SK-N-SH (cell line): ENCODE measurements at regions not wholly inside any gene's neighbourhood (a gene's known extent, or its start where the extent isn't known, plus 50 kb on each side); places are given as distances from the start of the nearest gene placed in this dataset.

Experiments
- CTCF ChIA-PET: fragments of 300-600, 350-600 bp; formaldehyde crosslinking; extraction: SDS; loops from one replicate; lab custom pipeline; 2021; lab: Yijun Ruan, JAX
- POLR2A ChIA-PET: fragments of 350-600 bp; sonication (Branson Sonifier 250); formaldehyde crosslinking; extraction: SDS; loops from one replicate; lab custom pipeline; 2020; ENCODE audit warnings: antibody characterized with exemption, inconsistent platforms; lab: Yijun Ruan, JAX
- DNase-seq: peaks from one replicate; pipeline ENCODE4 v3.0.0; 2012
- H2AFZ ChIP-seq: fragments of 200-600 bp; sonication (generic); 2 replicates; pipeline ENCODE4 v1.8.1; 2016; ENCODE audit warnings: antibody characterized with exemption, mild to moderate bottlenecking, low read depth
- H3F3A ChIP-seq: fragments of 200-600 bp; sonication (generic); replicated peaks from 2 replicates; pipeline ENCODE3; 2016; ENCODE audit warnings: antibody characterized with exemption, mild to moderate bottlenecking; ENCODE audit not compliant: insufficient read depth
- H3K27ac ChIP-seq, 2 experiments: fragments of 200-500 bp in 1 of 2; fragments of 200-600 bp in 1 of 2; sonication (Bioruptor generic) in 1 of 2; sonication (generic), shearing (Covaris generic) in 1 of 2; 2 replicates each; pipeline versions ENCODE4 v1.5.1 to v1.6.1; 2014 to 2016; ENCODE audit warnings: low read depth in 2 of 2, inconsistent platforms in 1 of 2, low read length in 1 of 2, mild to moderate bottlenecking in 1 of 2, mixed read lengths in 1 of 2
- H3K27me3 ChIP-seq: fragments of 200-600 bp; sonication (generic), shearing (Covaris generic); 2 replicates; pipeline ENCODE4 v1.6.1; 2016; ENCODE audit warnings: mixed run types; ENCODE audit not compliant: insufficient read depth
- H3K36me3 ChIP-seq, 2 experiments: fragments of 200-500 bp in 1 of 2; fragments of 200-600 bp in 1 of 2; sonication (Bioruptor generic) in 1 of 2; sonication (generic) in 1 of 2; replicated peaks in 1 of 2; 2 replicates each; pipeline versions ENCODE3 to v1.5.1; 2014 to 2016; ENCODE audit warnings: low read length in 1 of 2, mild to moderate bottlenecking in 1 of 2; ENCODE audit not compliant: insufficient read depth in 2 of 2, control insufficient read depth in 1 of 2
- H3K4me1 ChIP-seq, 2 experiments: fragments of 200-500 bp in 1 of 2; fragments of 200-600 bp in 1 of 2; sonication (Bioruptor generic) in 1 of 2; sonication (generic), shearing (Covaris generic) in 1 of 2; 2 replicates each; pipeline versions ENCODE4 v1.5.1 to v1.6.1; 2014 to 2016; ENCODE audit warnings: low read depth in 1 of 2, low read length in 1 of 2, mixed run types in 1 of 2; ENCODE audit not compliant: insufficient read depth in 2 of 2, control insufficient read depth in 1 of 2
- H3K4me2 ChIP-seq: fragments of 200-600 bp; sonication (generic), shearing (Covaris generic); 2 replicates; pipeline ENCODE4 v1.6.1; 2017; ENCODE audit warnings: mixed run types
- H3K4me3 ChIP-seq, 2 experiments: fragments of 200-500 bp in 1 of 2; fragments of 200-600 bp in 1 of 2; sonication (Bioruptor generic) in 1 of 2; sonication (generic), shearing (Covaris generic) in 1 of 2; 2 replicates each; pipeline versions ENCODE4 v1.5.1 to v1.8.1; 2014 to 2016; ENCODE audit warnings: low read depth in 2 of 2, inconsistent platforms in 1 of 2, low read length in 1 of 2, mild to moderate bottlenecking in 1 of 2, mixed read lengths in 1 of 2, moderate library complexity in 1 of 2
- H3K79me2 ChIP-seq: fragments of 200-600 bp; sonication (generic); 2 replicates; pipeline ENCODE4 v1.8.1; 2017; ENCODE audit warnings: mild to moderate bottlenecking; ENCODE audit not compliant: insufficient read depth
- H3K9ac ChIP-seq: fragments of 200-600 bp; sonication (generic); 2 replicates; pipeline ENCODE4 v1.6.1; 2017; ENCODE audit warnings: mixed run types
- H3K9me2 ChIP-seq: fragments of 200-600 bp; sonication (generic); 2 replicates; pipeline ENCODE4 v1.6.1; 2017; ENCODE audit warnings: mixed run types
- H3K9me3 ChIP-seq: fragments of 200-600 bp; sonication (generic); 2 replicates; pipeline ENCODE4 v1.6.1; 2017; ENCODE audit warnings: mixed run types, mild to moderate bottlenecking, moderate library complexity
- H4K20me1 ChIP-seq: fragments of 200-600 bp; sonication (generic); 2 replicates; pipeline ENCODE4 v1.6.1; 2017; ENCODE audit warnings: mild to moderate bottlenecking, mixed run types; ENCODE audit not compliant: insufficient read depth
- ELF1 ChIP-seq: IDR thresholded peaks from 2 replicates; pipeline ENCODE4 v1.4.0; 2012
- EZH2phosphoT487 ChIP-seq: fragments of 200-600 bp; sonication (generic); IDR thresholded peaks from 2 replicates; pipeline ENCODE4 v1.6.1; 2017; ENCODE audit warnings: low read depth, mixed run types, mild to moderate bottlenecking, antibody characterized with exemption, moderate library complexity, borderline replicate concordance
- FOSL2 ChIP-seq: IDR thresholded peaks from 2 replicates; pipeline ENCODE4 v1.4.0; 2012; ENCODE audit warnings: low read depth, mild to moderate bottlenecking, moderate library complexity, borderline replicate concordance
- FOXJ3 ChIP-seq: sonication (generic); formaldehyde crosslinking; IDR thresholded peaks from 2 replicates; pipeline ENCODE4 v1.5.1; 2020; ENCODE audit warnings: mild to moderate bottlenecking, missing genetic modification reagents
- FOXM1 ChIP-seq: IDR thresholded peaks from 2 replicates; pipeline ENCODE4 v1.4.0; 2012; ENCODE audit warnings: low read depth, mild to moderate bottlenecking
- GABPA ChIP-seq: IDR thresholded peaks from 2 replicates; pipeline ENCODE4 v1.4.0; 2012; ENCODE audit warnings: low read depth, mild to moderate bottlenecking
- GATA2 ChIP-seq: sonication (generic); formaldehyde crosslinking; IDR thresholded peaks from 2 replicates; pipeline ENCODE4 v1.5.0; 2020; ENCODE audit warnings: mild to moderate bottlenecking, missing genetic modification reagents
- JUND ChIP-seq: IDR thresholded peaks from 2 replicates; pipeline ENCODE4 v1.4.0; 2012
- MEF2A ChIP-seq: IDR thresholded peaks from 2 replicates; pipeline ENCODE4 v1.4.0; 2012; ENCODE audit warnings: low read depth, borderline replicate concordance
- NRF1 ChIP-seq: IDR thresholded peaks from 2 replicates; pipeline ENCODE4 v1.6.1; 2012; ENCODE audit warnings: low read depth, mild to moderate bottlenecking, low read length
- POLR2AphosphoS5 ChIP-seq: IDR thresholded peaks from 2 replicates; pipeline ENCODE4 v1.6.1; 2012; ENCODE audit warnings: low read depth, low read length
- RAD21 ChIP-seq: IDR thresholded peaks from 2 replicates; pipeline ENCODE4 v1.6.1; 2012; ENCODE audit warnings: mild to moderate bottlenecking, low read length
- RCOR1 ChIP-seq: fragments of 150-350 bp; IDR thresholded peaks from 2 replicates; pipeline ENCODE4 v1.6.1; 2017; ENCODE audit warnings: antibody characterized with exemption, low read length
- RXRA ChIP-seq: IDR thresholded peaks from 2 replicates; pipeline ENCODE4 v1.4.0; 2012; ENCODE audit warnings: low read depth, mild to moderate bottlenecking, borderline replicate concordance
- SIN3A ChIP-seq: IDR thresholded peaks from 2 replicates; pipeline ENCODE4 v1.6.1; 2012; ENCODE audit warnings: low read depth, mild to moderate bottlenecking, low read length, moderate library complexity, borderline replicate concordance
- TCF12 ChIP-seq: IDR thresholded peaks from 2 replicates; pipeline ENCODE4 v1.4.0; 2012
- WGBS: methylation state at CpG from one replicate; pipeline ENCODE4 v1.1.6; 2017; ENCODE audit warnings: low lambda C conversion rate; 5-methylcytosine and 5-hydroxymethylcytosine counted together
- TF ChIP-seq, protein P1 (sequence below): IDR thresholded peaks from 2 replicates; pipeline ENCODE4 v1.4.0; 2012; ENCODE audit warnings: low read depth, borderline replicate concordance
- TF ChIP-seq, protein P2 (sequence below): fragments of 150-350 bp; IDR thresholded peaks from 2 replicates; pipeline ENCODE4 v1.6.1; 2016; ENCODE audit warnings: mild to moderate bottlenecking, low read depth, low read length
- TF ChIP-seq, protein P3 (sequence below): IDR thresholded peaks from 2 replicates; pipeline ENCODE4 v1.4.0; 2012; ENCODE audit warnings: low read depth
- TF ChIP-seq, protein P4 (sequence below): fragments of 150-350 bp; IDR thresholded peaks from 2 replicates; pipeline ENCODE4 v1.6.1; 2017; ENCODE audit warnings: antibody characterized with exemption, low read length, low read depth, borderline replicate concordance
- TF ChIP-seq, protein P5 (sequence below): IDR thresholded peaks from 2 replicates; pipeline ENCODE4 v1.4.0; 2012; ENCODE audit warnings: low read depth, borderline replicate concordance

DNA sequence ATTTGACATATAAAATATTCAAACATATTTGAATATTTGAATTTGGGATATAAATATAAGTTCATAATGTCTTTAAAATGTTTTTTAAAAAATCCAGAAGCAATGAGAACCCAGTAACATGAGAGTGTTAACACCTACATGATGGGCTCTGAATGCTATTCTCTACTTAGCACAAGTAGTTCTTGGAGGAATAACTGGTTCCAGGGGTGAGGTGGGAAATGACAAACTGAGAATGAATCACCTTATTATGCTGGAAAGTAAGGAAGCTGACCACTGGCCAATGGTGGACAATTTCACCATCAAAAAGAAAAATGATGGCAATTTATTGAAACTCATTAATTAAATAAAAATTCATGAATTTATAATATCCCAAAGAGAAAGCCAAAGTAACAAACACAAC, 79.6 kb upstream of the NABP1 start:
- Histone ChIP-seq H3K27me3 (no peaks in the 10 kb centered on the region), H4K20me1 (no peaks in the 10 kb centered on the region), H3K4me1 (no peaks in the 10 kb centered on the region), H3K4me3 (no peak overlapping the region), H3K4me2 (no peak overlapping the region), H3K79me2 (no peaks in the 10 kb centered on the region), H3K36me3 (no peaks in the 10 kb centered on the region), H2AFZ (no peak overlapping the region), H3K27ac (no peak overlapping the region), H3K9me2 (no peaks in the 10 kb centered on the region), H3K9ac (no peak overlapping the region), H3K9me3 (no peaks in the 10 kb centered on the region), H3F3A (no peaks in the 10 kb centered on the region)
- CTCF ChIA-PET, result no interaction called here
- no peak for DNase-seq
- POLR2A ChIA-PET, result no interaction called here
- no peak for TF ChIP-seq FOSL2
- no peak for TF ChIP-seq SIN3A
- TF ChIP-seq GATA2 (CRISPR knock-in tag), result no peak
- TF ChIP-seq, protein P1, sequence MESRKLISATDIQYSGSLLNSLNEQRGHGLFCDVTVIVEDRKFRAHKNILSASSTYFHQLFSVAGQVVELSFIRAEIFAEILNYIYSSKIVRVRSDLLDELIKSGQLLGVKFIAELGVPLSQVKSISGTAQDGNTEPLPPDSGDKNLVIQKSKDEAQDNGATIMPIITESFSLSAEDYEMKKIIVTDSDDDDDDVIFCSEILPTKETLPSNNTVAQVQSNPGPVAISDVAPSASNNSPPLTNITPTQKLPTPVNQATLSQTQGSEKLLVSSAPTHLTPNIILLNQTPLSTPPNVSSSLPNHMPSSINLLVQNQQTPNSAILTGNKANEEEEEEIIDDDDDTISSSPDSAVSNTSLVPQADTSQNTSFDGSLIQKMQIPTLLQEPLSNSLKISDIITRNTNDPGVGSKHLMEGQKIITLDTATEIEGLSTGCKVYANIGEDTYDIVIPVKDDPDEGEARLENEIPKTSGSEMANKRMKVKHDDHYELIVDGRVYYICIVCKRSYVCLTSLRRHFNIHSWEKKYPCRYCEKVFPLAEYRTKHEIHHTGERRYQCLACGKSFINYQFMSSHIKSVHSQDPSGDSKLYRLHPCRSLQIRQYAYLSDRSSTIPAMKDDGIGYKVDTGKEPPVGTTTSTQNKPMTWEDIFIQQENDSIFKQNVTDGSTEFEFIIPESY, result no peak
- TF ChIP-seq FOXJ3, result no peak
- TF ChIP-seq JUND, result no peak
- TF ChIP-seq, protein P2, sequence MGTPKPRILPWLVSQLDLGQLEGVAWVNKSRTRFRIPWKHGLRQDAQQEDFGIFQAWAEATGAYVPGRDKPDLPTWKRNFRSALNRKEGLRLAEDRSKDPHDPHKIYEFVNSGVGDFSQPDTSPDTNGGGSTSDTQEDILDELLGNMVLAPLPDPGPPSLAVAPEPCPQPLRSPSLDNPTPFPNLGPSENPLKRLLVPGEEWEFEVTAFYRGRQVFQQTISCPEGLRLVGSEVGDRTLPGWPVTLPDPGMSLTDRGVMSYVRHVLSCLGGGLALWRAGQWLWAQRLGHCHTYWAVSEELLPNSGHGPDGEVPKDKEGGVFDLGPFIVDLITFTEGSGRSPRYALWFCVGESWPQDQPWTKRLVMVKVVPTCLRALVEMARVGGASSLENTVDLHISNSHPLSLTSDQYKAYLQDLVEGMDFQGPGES, result no peak

DNA sequence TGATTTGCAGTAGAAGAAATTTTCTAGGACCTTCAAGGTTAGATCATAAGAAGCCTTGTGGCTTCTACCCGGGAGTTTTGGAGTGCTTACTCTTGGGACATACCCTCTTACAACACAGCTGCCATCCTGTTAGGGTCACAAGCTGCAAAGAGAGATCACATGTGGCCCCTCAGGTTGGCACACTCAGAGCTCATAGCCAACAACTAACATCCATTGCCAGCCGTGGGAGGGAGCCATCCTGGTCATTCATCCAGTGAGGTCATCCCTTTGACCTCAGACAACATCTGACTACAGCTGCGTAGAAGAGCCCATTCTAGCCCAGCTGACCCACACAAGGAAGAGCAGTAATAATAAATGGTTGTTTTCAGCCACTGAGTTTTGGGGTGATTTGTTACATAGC, 76.9 kb upstream of the NABP1 start:
- H3K4me2 ChIP-seq, result no peak overlapping the region
- ChIA-PET POLR2A (no interaction called here), CTCF (no interaction called here)
- no peak overlapping the region for H3K27ac ChIP-seq
- H3F3A ChIP-seq, result no peaks in the 10 kb centered on the region
- no peaks in the 10 kb centered on the region for H4K20me1 ChIP-seq
- no peak for DNase-seq
- H3K79me2 ChIP-seq, result no peaks in the 10 kb centered on the region
- no peaks in the 10 kb centered on the region for H3K36me3 ChIP-seq
- no peak overlapping the region for H2AFZ ChIP-seq
- no peaks in the 10 kb centered on the region for H3K9me2 ChIP-seq
- no peaks in the 10 kb centered on the region for H3K4me1 ChIP-seq
- H3K27me3 ChIP-seq, result no peaks in the 10 kb centered on the region
- H3K9ac ChIP-seq, result no peak overlapping the region
- H3K4me3 ChIP-seq, result no peak overlapping the region
- no peaks in the 10 kb centered on the region for H3K9me3 ChIP-seq
- 79% methylated on average over 3 of the region's 3 CpGs for WGBS
- TF ChIP-seq, protein P3, sequence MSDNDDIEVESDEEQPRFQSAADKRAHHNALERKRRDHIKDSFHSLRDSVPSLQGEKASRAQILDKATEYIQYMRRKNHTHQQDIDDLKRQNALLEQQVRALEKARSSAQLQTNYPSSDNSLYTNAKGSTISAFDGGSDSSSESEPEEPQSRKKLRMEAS, result no peak
- no peak for TF ChIP-seq GABPA
- no peak for TF ChIP-seq MEF2A
- no peak for TF ChIP-seq NRF1
- TF ChIP-seq, protein P2, result no peak
- TF ChIP-seq RAD21, result no peak
- TF ChIP-seq, protein P4, sequence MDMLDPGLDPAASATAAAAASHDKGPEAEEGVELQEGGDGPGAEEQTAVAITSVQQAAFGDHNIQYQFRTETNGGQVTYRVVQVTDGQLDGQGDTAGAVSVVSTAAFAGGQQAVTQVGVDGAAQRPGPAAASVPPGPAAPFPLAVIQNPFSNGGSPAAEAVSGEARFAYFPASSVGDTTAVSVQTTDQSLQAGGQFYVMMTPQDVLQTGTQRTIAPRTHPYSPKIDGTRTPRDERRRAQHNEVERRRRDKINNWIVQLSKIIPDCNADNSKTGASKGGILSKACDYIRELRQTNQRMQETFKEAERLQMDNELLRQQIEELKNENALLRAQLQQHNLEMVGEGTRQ, result no peak
- TF ChIP-seq, protein P5, sequence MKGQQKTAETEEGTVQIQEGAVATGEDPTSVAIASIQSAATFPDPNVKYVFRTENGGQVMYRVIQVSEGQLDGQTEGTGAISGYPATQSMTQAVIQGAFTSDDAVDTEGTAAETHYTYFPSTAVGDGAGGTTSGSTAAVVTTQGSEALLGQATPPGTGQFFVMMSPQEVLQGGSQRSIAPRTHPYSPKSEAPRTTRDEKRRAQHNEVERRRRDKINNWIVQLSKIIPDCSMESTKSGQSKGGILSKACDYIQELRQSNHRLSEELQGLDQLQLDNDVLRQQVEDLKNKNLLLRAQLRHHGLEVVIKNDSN, result no peak
- no peak for TF ChIP-seq TCF12
- TF ChIP-seq RXRA, result no peak
- TF ChIP-seq FOXM1, result no peak
- no peak for TF ChIP-seq RCOR1
- no peak for TF ChIP-seq EZH2phosphoT487
- TF ChIP-seq POLR2AphosphoS5, result no peak
- no peak for TF ChIP-seq ELF1
- no peak for TF ChIP-seq FOSL2
- no peak for TF ChIP-seq SIN3A
